ENCODE measurements at regions not wholly inside any gene's neighbourhood (a gene's known extent, or its start where the extent isn't known, plus 50 kb on each side); places are given as distances from the start of the nearest gene placed in this dataset.

- intact Hi-C loops (cut with micrococcal nuclease): loop anchor here (10.0 kb wide), 3 partner anchors 87 to 217 kb away; partner anchors contain the start of gene PRDM1 (in 1 of the 2)
- Histone ChIP-seq H2AFZ (ENCODE audit: insufficient read depth, low read depth, low read length, poor library complexity, severe bottlenecking) (no peak overlapping the region), H3K27me3 (ENCODE audit: control insufficient read depth in 2 of 2, insufficient read depth in 2 of 2, low read length in 2 of 2) (peaks cover 46 to 75% of the 10 kb centered on the region in 2 donors)
Observed at GRCh38 chr6:105997482-105997881, 88.7 kb upstream of the PRDM1 start.

GRCh38 chr6:105995391-105995865 lies 90.7 kb upstream of the PRDM1 start:
- H3K27me3 Mint-ChIP-seq (ENCODE audit: low read depth in 3 of 3): peaks cover 63 to 66% (median 65%) of the 10 kb centered on the region in 3 donors
- intact Hi-C loops (cut with micrococcal nuclease): loop anchor here (10.0 kb wide), 3 partner anchors 89 to 219 kb away; partner anchors contain the start of gene PRDM1 (in 1 of the 2)
- Histone ChIP-seq H3K4me3 (replicated peaks in 1 of 3; ENCODE audit: low read depth in 2 of 3, low read length in 3 of 3) (peak overlapping the region; percentile 70 to 93 (median 78)), H3K4me1 (ENCODE audit: control insufficient read depth in 1 of 2, insufficient read depth in 2 of 2, low read length in 2 of 2) (peaks cover 30 to 40% of the 10 kb centered on the region in 2 donors), H2AFZ (ENCODE audit: insufficient read depth, low read depth, low read length, poor library complexity, severe bottlenecking) (peak overlapping the region; percentile 76), H3K79me2 (ENCODE audit: insufficient read depth, low read length) (no peaks in the 10 kb centered on the region), H3K4me2 (replicated peaks; ENCODE audit: extremely low read depth, low read length, poor library complexity, severe bottlenecking) (peak overlapping the region; percentile 94), H3K36me3 (replicated peaks in 1 of 2; ENCODE audit: control insufficient read depth in 1 of 2, insufficient read depth in 2 of 2, low read length in 2 of 2) (no peaks in the 10 kb centered on the region), H3K9ac (ENCODE audit: insufficient read depth, low read length, poor library complexity, severe bottlenecking) (peak overlapping the region; percentile 90), H4K20me1 (ENCODE audit: insufficient read depth, low read length) (no peaks in the 10 kb centered on the region), H3K27me3 (ENCODE audit: control insufficient read depth in 2 of 2, insufficient read depth in 2 of 2, low read length in 2 of 2) (peaks cover 44 to 74% of the 10 kb centered on the region in 2 donors), H3K27ac (ENCODE audit: low read depth in 1 of 2, low read length in 2 of 2) (peak overlapping the region in 1 of 2 donors; percentile 98), H3K9me3 (replicated peaks in 1 of 2; ENCODE audit: control insufficient read depth in 1 of 2, insufficient read depth in 1 of 2, low read length in 2 of 2) (no peaks in the 10 kb centered on the region)
- peaks cover 33% of the 10 kb centered on the region for H3K4me1 Mint-ChIP-seq
- peaks cover 0 to 8% (median 0%) of the 10 kb centered on the region in 7 donors for H3K9me3 Mint-ChIP-seq
- H3K4me3 Mint-ChIP-seq: peak overlapping the region; percentile 93 to 99
- DNase-seq: no peak
- peak overlapping the region in 5 of 7 donors; percentile 91 to 96 (median 91) for H3K27ac Mint-ChIP-seq
- H3K36me3 Mint-ChIP-seq: peaks cover 0 to 4% of the 10 kb centered on the region in 2 donors
- no peak for TF ChIP-seq CTCF (IDR thresholded peaks at IDR 0.05)
- 0% methylated on average over 2 of the region's 6 CpGs for WGBS (ENCODE audit: insufficient coverage)

More at GRCh38 chr6:105997482-105997881, 88.7 kb upstream of the PRDM1 start:
- Histone ChIP-seq H3K79me2 (ENCODE audit: insufficient read depth, low read length) (no peaks in the 10 kb centered on the region), H3K36me3 (replicated peaks in 1 of 2; ENCODE audit: control insufficient read depth in 1 of 2, insufficient read depth in 2 of 2, low read length in 2 of 2) (no peaks in the 10 kb centered on the region), H3K9me3 (replicated peaks in 1 of 2; ENCODE audit: control insufficient read depth in 1 of 2, insufficient read depth in 1 of 2, low read length in 2 of 2) (no peaks in the 10 kb centered on the region), H3K4me3 (replicated peaks in 1 of 3; ENCODE audit: low read depth in 2 of 3, low read length in 3 of 3) (no peak overlapping the region), H3K27ac (ENCODE audit: low read depth in 1 of 2, low read length in 2 of 2) (no peak overlapping the region), H3K4me1 (ENCODE audit: control insufficient read depth in 1 of 2, insufficient read depth in 2 of 2, low read length in 2 of 2) (peaks cover 22 to 29% of the 10 kb centered on the region in 2 donors), H3K9ac (ENCODE audit: insufficient read depth, low read length, poor library complexity, severe bottlenecking) (no peak overlapping the region), H3K4me2 (replicated peaks; ENCODE audit: extremely low read depth, low read length, poor library complexity, severe bottlenecking) (no peak overlapping the region), H4K20me1 (ENCODE audit: insufficient read depth, low read length) (no peaks in the 10 kb centered on the region)
- Mint-ChIP-seq H3K36me3 (peaks cover 0 to 4% of the 10 kb centered on the region in 2 donors), H3K27ac (no peak overlapping the region), H3K4me3 (peak overlapping the region in 1 of 2 donors; percentile 67), H3K4me1 (peaks cover 25% of the 10 kb centered on the region), H3K9me3 (peaks cover 0 to 8% (median 0%) of the 10 kb centered on the region in 7 donors), H3K27me3 (ENCODE audit: low read depth in 3 of 3) (peaks cover 62 to 69% (median 65%) of the 10 kb centered on the region in 3 donors)
- DNase-seq: no peak
- TF ChIP-seq CTCF (IDR thresholded peaks at IDR 0.05): no peak
- no CpG with 5 or more reads among the region's 4 CpGs for WGBS (ENCODE audit: insufficient coverage)
